Left hindlimb (tissue), 1 donor: ENCODE measurements at regions not wholly inside any gene's neighbourhood (a gene's known extent, or its start where the extent isn't known, plus 50 kb on each side); places are given as distances from the start of the nearest gene placed in this dataset.
A peak's percentile ranks its signal among the peaks of the same experiment; 100 is the strongest.

Experiments used
- DNase-seq: peaks from one replicate; pipeline ENCODE4 v3.0.0-alpha.2; 2018

DNA sequence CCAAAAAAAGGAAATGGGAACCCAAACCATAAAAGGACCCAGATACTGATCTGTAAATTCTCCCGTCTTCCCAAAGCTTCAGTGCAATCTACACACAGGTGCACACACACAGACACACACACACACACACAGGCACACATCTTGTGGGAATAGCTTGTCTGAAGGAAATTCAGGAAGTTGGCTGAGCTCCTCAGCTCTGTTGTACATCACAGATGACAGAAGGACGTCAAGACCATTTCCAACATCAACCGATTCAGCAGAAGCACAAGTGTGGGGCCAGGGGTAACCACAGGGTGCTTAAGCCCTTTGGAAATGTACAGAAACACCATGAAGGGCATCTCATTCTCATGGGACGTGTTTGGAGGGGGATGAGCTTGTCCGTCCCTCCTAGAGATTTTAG lies 498.1 kb upstream of the PSMD7 start:
- no peak for DNase-seq

DNA sequence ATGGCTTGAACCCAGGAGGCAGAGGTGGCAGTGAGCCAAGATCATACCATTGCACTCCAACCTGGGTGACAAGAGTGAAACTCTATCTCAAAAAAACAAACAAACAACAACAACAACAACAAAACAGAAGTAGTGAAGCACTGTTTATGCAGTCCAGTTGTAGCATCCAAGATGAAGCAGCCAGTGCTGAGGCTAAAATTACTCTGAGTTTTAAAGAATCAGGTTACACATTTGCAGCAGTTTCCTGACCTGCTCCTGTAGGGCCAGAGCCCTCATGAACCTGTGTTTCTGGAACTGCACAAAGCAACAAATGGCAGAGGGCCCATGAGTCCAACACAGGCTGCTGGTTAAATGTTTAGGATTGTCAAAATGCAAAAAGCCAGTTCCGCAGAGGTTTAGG lies 499.5 kb upstream of the PSMD7 start:
- DNase-seq, result no peak

DNA sequence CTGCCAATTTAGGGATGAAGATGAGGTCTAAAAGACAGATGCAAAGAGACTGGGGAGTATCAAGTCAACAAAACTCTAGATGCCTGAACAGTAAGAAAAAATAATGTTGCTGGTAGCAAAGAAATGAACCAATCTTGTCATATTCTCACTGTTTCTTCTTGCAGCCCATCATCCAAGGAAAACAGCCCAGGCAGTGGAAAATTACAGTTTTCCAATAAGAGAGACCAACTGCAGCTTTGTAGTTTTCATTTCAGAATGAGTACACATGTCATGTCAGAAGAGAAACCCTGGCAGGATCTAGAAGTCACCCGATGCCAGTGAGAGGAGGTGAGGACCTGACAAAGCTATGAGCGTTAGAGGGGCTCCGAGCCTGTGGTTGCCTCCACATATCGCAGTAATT lies 500.4 kb upstream of the PSMD7 start:
- DNase-seq, result no peak

DNA sequence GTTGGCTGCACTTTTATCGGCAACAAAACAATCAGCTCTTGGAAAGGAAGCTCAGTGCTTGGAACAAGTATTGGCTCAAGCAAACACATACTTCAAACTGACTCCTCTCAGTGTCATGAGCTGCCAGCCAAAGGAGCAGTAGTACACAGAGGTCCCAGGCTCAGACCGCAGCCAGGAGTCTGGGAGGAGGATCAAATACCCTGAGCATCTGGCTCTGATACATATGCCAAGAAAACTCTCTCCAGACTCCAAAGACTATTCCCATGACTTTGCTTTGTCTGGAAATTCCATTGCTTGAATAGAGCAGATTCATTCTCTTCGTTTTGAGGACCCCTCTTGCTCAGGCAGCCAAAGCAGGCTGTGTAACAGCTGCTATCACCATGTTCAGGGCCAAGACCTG lies 501.6 kb upstream of the PSMD7 start:
- peak; percentile 80 for DNase-seq

DNA sequence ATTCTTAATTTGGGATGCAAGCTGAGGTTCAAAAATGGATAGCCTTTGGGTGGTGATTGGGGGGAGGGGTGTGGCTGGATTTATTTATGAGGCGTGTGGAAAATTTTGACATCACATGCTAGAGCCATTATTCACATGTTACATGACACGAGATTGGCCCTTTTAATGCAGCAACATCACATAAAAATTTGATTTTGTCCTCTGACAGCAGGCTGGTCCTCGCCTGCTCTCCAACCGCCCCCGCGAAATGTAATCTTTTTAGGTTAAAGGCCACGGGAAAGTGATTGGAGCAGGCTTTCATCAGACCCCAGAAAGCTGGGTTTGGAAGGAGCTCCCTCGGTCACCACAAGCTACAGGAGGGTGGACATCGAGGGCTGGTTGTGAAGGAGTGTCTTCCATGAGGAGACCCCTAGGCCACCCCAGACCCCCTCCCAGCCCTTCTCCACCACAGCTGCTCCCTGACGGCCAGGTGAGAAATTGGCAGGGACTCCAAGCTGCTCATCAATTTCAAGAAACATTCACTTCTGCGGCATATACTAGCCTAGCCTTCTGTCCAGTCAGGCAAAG lies 502.7 kb upstream of the PSMD7 start:
- no peak for DNase-seq

DNA sequence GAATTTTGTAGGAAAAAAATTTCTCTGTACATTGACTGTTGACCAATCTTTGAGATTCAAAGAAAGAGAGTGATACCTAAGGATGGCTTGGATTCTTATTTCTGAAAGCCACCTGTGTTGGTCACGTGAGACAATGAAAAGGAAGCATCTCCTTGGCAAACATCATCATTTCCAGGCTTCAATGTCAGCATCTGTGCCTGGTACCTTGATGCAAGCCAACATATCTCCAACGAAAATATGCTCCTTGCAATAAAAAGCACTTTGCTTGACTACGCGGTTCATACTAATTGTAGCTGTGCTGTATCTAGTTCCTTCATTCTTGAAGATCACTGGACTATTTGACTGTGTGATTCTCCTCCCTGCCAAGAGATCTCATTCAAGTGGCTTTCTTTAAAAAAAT lies 503.4 kb upstream of the PSMD7 start:
- no peak for DNase-seq

DNA sequence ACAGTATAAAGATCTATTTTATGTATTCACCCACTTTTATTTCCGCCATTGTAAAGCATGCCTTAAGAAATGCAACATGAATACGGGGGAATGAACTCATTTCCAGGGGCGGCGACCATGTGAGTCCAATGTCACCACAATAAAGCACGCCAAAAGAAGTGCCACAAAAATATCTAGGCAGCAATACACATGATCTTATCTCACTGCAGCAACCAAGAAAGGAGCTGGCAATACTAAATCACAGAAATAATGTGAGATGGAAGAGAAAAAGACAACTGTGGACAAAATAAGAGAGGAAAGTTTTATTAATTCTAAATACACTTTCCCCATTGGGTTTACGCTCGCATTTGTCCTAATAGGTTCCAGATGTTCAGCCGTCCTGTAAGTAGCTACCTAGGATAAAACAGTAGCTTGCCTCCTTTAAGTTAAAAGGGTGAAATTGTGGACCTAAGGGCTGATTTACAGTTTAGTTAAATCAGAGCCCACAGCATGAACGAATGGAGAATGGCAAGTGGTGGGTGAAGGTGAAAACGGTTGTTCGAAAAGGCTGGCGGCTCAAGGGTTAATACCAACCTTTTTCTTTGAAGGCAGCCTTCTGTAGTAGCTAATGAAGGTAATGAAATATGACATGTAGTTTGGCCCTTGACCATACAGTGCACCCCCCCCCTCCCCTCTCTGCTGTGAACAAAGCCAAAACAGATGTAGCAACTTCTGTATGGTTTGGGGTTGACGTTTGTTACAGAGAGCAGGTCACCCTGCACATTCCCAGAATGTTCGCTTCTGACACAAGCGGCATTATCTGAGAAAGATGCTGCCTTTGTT lies 504.2 kb upstream of the PSMD7 start:
- DNase-seq, result no peak

DNA sequence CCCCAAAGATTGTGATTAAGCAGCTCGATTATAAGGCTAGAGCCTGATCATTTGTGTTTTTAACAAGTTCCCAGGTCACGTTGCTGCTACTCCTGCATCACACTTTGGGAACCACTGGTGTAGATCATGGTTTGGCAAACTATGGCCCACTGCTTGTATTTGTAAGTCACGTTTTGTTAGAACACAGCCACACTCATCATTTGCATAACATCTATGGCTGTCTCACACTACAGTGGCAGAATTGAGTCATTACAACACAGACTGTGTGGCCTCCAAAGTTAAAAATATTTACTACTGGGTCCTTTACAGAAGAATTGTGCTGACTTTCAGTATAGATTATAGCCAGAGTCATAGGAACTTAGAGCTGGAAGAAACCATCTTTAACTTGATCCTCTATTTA lies 515.3 kb upstream of the PSMD7 start:
- no peak for DNase-seq

DNA sequence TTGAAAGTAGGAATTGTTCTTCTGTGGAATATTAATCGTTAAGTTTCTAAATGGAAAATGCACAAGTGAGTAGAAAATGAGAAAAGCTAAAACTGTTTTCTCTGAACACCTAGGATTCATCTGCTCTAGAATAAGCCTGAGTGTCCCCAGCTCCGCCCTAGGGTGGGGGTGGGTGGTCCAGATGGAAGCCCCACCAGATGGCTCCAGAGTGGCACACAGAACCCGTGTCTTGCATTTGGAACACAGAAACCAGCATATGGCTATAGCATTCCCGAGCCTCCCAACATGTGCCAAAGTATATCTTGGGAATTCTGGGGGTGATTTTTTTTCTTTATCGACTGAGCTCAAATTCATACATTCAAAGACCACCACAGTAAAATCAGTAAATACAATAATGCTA lies 517.7 kb upstream of the PSMD7 start:
- no peak for DNase-seq

DNA sequence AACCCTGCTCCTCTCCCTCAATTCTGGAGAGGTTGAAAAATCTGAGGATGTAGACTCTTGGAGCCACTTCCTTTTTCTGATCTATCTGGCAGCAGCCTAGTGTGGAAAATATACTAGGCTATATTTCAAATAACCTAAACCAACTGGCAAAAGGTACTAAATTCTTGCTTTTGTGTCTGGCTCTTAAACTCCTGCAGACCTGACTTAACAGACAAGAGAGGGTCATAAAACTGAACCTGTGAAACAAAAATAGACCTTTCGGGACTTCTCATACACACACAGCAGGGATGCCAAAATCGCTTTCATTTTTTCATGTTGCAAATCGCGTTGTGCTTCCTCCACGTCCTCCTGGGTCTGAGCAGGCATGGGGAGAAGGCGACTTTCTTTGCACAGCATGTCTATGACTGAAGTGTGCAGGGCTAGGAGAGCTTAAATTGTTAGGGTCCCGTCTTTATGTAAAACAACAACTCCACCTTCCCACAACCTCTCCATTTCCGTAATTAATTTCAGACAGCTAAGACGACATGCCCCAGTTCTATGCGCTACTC lies 520.7 kb upstream of the PSMD7 start:
- peak; percentile 57 for DNase-seq

DNA sequence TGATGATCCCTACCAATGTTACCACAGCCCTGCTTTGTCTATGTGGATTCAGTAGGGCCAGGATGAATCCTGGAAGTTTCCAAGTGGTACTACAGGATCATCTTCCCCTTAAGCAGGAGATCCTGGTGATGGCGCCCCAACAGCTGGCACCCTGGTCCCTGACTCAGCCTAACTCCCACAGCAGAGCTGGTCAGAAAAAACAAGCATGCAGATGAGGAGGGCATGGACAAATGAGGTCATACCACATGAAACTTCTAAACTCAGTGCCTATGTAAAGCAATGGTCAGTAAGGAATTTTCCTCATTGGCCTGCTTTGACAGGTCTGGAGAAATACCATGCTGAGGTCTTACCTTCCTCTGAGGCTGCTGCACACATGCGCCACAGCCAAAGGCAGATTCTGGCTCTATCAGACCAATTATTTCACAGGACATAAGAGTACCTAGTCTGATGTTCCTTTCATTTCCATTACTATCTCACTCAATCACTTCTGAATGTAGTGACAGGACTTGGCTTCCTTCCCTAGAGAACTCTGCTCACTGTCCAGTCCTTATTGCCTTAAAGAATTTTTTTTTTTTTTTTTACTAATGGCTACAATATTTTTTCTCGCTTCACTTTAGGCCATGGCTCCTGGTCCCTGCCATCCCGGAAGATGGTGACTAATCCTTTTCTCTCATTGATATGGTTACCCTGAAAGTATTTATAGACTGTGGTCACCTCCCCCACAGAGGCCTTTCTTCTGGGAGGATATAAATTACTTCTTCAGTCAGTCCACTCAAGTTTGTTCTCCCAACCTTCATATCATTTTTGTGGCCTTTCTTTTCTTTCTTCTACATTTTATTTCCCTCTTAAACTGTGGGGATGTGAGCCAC lies 525.2 kb upstream of the PSMD7 start:
- DNase-seq, result no peak

DNA sequence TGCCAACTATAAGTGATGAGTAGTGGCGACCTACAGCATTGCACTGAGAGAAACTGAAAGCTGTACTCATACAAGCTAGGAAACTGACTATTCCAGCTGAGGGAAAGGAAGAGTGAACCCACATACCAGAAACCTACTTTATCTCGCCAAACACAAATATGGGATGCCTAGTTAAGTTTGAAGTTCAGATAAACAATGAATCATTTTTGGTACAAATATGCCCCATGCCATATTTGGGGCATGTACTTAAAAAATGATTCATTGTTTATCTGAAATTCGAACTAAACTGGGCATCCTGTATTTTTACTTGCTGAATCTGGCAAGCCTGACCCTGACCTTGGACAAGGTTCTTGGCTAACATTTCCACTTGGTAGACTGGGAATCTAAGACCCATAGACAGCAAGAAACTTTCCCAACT lies 527.8 kb upstream of the PSMD7 start:
- no peak for DNase-seq

DNA sequence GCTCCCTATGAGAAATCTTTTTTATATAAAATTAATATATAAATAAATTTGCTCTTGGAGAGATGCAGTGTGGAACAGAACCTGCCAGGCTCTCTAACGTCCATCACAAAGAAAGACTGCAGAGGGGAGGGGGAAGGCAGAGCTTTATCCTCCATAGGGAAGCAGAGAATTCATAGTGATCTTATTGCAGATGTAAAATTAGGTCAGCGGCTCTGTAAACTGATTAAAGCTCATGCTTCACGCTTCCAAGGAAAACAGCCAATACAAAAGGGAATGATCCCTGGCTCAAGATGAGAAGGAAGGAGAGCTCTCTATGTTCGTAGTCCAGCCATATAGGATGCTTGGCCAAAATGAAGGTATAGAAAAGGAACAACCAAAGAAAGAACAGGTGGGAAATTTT lies 532.3 kb upstream of the PSMD7 start:
- DNase-seq, result no peak

DNA sequence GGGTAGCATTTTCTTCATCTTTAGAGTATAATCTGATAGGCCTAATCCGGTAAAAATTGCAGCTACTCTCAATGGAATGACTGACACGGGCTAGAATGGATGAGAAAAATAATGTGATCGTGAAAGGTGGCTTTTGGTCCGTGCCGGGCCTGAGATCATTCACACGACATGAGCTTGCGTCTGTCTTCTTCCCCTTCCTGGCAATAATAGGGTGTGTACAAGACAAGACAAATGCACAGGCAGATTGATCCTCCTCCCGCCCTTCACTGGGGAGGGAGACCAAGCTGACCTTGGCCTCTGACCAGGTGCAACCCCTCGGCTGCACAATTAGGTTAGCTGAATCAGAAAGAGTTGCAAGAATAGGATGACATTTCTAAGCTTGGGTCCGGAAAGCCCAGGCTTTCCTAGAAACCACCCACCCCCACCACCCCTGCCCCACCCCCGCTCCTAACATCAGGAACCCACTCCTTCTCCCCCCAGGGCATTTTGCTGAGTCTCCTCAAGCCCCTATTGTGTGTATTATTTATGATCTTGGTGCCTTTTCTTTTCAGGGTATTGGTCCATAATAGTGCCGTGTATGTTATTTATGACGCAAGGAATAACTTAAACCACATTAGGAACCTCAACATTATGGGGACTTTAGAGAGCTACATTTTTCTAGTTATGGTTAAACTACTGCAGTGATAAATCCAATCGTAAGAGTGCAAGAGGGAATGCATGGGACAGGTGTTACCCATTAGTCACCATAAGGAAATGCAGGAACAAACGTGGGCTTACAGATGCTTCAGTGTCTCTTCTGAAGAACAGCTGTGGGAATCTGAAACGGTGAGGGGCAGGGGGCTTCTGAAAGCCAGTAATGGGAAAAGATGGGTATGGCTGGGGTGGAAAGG lies 540.1 kb upstream of the PSMD7 start:
- no peak for DNase-seq

DNA sequence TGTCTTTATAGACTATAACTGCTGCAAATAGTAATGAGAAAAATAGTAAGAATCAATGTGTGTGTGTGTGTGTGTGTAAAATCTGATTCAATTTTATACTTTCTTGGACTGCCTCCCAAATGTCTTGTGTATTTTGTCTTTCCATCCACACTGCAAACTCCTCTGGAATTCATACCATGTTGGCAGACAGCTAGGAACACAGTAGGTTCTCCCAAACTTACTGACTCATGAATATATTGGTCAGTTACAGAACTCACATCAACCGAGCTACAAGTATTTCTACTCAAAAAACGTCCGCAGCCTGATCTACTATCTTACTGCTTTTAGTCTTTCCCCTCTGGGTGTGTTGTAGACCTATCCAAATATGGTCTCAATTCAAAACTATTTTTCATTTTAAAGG lies 542.7 kb upstream of the PSMD7 start:
- no peak for DNase-seq

DNA sequence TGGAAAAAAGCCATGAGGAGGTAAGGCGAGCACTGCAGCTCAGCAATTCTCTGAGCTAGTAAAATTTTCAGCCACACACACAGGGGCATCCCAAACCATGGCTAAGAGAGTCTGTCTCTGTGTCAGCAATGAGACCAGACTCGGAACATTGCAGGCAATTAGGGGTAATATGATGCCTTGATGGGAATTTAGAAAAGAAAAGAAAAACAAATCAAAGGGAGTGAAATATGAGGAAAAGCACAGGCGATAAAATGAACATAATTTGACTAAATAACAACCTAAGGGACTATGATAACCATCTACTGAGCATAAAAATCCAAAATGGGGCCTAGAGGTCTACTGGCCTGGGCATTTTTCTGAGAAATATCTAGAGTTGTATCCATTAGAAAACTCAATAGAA lies 546.0 kb upstream of the PSMD7 start:
- DNase-seq, result no peak

DNA sequence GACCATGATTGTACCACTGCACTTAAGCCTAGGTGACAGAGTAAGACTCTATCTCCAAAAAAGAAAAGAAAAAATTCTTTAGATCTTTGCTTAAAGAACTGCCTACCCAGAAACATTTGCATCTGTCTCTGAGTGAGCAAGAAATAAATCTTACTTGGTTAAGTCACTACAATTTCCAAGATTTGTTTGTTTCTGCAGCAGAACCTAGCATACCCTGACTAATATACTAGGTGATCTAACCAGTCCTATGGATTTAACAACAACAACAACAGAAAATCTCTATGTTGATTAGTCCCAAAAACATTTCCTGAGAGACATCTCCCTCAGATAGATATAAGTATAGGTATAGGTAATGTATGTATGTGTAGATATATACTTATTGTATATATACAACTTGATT lies 549.3 kb upstream of the PSMD7 start:
- DNase-seq, result no peak

DNA sequence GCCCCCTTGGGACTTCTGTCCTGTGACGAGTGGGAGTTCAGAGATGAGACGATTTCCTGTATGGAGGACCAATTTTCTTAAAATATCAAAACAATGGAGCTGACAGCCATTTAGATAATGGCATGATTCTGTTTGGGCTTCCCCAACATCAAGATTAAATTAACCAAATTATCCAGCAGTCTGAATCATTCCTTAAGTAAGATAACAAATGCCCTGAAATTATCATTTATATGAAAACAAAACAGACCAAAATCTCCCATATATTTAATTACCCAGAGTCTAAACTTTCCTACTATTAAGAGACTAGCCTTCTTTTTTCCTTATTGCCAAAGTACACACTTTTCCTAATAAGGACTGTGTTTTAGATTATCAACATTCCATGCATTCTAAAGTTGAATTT lies 550.1 kb upstream of the PSMD7 start:
- DNase-seq, result no peak

DNA sequence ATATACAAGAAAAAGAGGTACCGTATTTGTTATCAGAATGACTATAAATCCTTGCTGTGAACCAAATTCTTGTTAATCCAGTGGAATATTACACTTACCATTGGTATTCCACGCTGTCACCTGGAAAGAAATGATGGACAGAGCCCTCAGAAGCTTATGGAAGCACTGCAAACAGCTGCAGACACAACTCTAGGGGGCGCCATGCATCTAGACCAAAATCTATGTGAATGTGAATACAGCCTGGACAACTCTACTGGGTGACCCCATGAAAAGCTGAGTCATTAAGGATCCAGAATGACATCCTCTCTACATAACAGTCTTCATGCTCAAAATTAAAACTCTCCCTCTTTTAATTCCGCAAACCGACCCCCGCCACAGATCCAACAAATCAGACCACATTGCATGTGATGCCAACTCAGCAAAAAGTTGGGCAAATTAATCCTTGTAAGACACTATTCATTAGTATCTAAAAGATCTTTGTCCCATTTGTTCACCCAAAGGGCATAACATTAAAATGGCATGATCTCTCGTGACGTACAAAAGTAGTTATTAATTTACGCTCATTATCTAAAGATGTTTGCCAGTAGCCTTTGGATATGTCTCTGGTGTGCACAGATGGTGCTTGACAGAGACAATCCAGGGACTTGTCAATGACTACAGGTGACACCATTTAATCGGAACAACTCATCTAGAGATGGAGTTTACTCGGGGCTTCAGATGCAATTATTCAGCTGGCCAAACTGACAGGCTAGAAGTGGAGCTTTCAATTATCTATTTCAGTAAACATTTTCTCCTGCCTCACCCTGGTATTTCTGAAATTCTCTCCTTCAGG lies 552.7 kb upstream of the PSMD7 start:
- no peak for DNase-seq

DNA sequence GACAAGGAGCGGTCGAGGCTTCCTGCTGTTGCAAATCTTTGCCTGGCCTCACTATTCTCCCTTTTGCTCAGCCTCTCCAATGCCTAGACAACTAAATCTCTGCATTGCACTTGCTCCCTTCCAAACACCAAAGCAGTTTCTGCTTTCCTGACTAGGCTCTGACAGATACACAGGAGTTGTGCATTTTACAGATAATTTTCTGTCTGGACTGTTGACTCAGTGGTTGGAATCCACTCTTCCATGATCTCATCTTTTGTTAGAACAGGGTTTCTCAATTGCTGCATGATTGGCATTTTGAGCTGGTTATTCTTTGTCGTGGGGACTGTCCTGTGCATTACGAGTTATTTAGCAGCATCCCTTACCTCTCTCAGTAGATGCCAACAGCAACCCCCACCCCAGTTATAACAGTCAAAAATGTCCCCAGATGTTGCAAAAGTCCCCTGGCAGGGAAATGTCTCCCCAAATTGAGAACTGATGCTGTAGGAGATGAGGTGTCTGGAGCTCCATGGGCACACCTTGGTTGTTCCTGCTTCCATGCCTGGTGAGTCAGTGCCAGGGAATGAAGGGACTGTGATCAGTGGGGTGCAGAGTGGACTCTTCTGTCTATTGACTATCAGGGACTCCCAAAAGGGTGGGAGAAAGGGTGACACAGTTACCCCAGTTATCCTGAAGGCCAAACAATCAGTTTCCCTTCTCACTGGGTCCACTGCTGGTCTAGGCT lies 557.4 kb upstream of the PSMD7 start:
- DNase-seq, result no peak

DNA sequence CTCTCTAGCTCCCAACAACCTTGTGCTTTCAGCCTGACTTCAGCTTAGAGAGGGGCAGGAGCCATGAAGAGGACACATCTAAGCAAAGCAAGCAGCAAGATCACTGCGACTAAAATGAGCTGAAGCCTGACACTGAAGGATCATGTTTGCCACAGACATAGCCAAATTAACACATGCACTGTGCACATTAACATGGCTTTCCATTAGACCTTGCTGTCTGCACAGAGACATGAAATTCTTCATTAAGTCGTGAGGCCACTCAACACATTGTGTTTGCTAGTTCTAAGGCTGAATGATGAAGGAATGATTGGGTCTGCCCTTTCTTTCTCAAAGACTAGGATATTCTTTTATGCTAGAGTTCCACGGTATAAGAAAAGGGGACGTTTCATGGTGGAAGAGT lies 558.3 kb upstream of the PSMD7 start:
- DNase-seq, result no peak
